ENCODE measurements at regions not wholly inside any gene's neighbourhood (a gene's known extent, or its start where the extent isn't known, plus 50 kb on each side); places are given as distances from the start of the nearest gene placed in this dataset.

- no peak for DNase-seq
Measured at GRCh38 chr13:47421525-47421924, 524.7 kb upstream of the HTR2A start.

DNA sequence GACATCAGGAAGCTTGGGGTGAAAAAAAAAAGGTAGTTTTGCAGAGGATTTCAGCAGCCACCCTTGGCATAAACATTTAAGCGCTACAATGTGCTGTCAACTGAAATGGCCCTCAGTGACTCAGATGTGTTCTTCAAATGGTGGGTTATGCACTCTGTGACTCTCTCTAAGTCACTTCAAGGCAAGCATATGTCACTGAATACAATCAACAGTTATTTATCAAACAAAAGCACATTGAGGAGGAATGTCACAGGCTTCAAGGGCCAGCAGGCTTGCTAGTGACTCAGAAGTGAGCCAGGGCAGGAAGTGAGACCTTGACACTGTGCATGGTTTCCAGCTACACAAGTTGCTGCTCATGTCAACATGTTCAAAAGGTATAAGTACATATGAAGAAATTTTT, 523.7 kb upstream of the HTR2A start:
- peak; percentile 27 for DNase-seq

- no peak for DNase-seq
Measured at GRCh38 chr13:47420020-47420419, 523.2 kb upstream of the HTR2A start.

DNA sequence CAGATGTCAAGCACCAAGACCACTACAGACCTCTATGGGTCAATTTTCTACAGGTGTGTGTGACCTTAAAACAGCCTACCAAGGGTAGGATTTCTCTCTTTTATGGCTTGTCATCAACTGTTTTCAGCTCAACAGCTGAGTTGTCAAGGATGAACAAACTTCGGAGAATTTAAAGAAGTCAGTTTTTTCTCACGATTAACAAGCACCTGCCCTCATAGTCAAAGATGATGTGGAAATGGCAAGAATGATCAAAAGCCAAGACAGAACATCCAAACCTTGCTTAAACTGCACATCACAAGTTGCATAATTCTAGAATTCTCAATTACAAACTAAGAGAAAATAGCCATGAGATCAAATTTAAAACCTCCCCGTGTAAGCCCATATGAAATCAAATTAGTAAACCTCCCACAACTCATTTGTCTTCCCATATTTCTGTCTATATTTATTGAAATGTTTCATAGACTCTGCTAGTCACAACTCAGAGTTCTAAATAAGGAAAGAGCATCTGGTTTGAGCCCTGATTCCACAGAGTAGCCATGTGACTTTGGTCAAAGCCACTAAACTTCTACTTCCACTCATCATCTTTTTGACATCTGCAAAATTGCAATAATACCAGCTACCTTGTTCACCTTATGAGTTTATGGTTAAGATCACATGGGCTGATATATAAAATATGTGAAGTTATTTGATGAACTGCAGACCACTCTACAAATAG, 521.5 kb upstream of the HTR2A start:
- no peak for DNase-seq

DNA sequence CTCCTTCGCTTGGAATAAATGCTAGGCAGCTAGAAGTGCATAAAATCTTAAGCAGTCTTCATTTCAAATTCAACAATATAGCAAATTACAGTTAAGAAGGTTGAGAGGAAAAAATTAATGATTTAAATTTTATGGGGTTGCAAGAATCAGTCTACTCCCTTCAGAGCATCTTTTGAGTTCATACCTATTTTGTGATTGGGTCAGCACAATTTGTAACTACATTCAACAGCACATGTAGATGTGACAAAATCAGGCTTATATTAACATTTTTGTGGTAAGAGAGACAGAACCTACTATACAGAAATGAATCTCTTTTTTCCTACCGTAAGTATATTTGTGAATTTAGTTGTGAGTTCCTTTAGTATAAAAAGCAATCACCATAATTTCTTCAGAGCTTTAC, 520.6 kb upstream of the HTR2A start:
- DNase-seq: no peak

DNA sequence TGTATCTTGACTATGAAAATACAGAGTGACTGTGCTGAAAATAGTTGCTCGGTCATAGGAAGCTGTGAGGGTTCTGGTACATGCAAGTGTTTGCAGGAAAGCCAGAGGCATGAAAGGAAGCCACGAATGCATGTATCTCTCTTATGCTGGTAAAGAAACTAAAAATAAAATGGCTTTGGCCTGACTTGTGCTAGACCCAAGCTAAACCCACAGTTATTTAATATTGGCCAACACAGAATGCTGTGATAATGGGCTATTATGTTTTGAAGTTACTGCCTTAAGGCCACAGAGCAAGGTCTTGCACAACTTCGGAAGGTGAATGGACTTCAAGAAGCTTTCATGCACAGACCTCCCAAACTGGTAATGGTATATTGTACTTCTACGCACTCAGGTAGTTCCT, 518.2 kb upstream of the HTR2A start:
- peak; percentile 24 for DNase-seq

GRCh38 chr13:47413526-47413925, 516.7 kb upstream of the HTR2A start:
- DNase-seq: no peak

DNA sequence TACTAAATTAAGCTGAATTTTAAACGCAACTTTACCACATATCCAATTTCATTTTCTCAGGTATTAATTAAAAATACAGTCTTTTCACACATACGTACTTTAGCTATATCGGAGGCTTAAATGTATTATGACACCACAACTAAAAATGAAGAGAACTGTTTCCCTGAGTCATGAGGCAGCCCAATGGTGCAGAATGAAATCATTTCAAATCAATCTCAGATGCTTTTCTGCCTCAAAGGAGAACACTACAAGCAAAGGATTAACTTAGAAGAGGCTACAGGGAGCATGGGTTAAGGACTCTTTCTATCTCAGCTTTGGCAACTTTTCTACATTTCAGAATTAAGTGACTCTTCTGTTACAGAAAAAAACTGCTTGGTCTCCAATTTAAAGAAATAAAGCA, 516.3 kb upstream of the HTR2A start:
- peak; percentile 59 for DNase-seq

- DNase-seq: no peak
Measured at GRCh38 chr13:47409778-47410177, 512.9 kb upstream of the HTR2A start.

GRCh38 chr13:47408546-47409319, 511.9 kb upstream of the HTR2A start:
- no peak for DNase-seq

GRCh38 chr13:47407808-47408207, 511.0 kb upstream of the HTR2A start:
- DNase-seq: no peak

DNA sequence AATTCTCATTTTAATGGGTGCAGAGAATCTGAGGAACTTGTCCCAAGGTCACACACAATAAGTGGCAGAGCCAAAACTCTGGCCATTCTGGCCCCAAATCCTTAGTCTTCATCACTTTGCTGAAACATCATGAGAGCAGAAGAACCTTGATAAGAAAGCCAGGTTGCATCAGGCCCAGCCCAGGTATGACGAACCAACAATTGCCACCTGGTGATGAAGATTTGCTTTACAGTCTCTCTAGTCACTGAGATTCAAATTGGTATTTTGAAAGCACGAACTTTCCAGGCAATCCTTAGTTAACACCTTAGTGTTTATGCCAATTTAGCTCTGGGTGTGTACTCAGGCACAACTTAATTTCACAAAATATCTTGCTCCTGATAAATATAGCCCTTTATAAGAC, 502.7 kb upstream of the HTR2A start:
- DNase-seq: no peak

- DNase-seq: no peak
Measured at GRCh38 chr13:47397739-47398138, 500.9 kb upstream of the HTR2A start.

DNA sequence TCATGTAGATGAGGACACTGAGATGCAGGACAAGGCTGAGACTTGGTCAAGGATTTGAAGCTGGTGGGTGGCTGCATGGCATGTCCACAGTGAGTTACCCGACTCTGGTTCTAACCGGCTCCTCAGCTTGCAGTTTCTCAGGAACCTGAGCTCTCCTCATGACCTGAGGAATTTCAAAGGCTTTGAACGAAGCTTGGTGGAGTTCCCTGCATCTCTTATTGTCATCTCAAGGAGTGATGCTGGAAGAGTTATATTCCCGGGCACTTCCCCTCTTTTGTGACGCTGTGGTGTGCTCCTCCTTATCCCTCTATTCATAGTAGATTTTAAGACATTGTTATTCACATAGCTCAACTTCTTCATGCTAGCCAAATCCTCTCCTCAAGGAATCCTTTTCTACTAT, 500.1 kb upstream of the HTR2A start:
- no peak for DNase-seq

GRCh38 chr13:47374741-47375140, 477.9 kb upstream of the HTR2A start:
- DNase-seq: no peak

- no peak for DNase-seq
Measured at GRCh38 chr13:47372751-47373150, 475.9 kb upstream of the HTR2A start.

- no peak for DNase-seq
Measured at GRCh38 chr13:47351798-47352197, 454.9 kb upstream of the HTR2A start.

- DNase-seq: no peak
Measured at GRCh38 chr13:47350334-47351124, 453.7 kb upstream of the HTR2A start.

DNA sequence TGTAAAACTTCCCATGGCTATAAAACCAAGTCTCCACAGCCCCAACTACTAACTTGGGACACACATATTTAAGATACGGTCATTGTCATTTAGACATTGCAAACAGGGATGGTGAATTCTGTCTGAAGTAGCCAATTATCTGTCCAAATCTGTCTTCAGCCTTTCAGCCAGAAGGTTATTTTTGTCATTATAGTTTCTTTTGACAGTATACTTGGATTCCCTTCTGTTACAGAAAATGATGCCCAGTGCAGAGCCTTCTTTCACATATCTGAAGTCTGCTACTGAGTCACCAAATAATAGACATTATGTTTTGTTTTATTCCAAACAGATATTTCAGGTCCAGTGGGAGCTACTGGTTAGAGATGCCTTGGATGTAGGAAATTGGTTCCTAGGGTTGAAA, 452.4 kb upstream of the HTR2A start:
- DNase-seq: no peak

- peak; percentile 95 for DNase-seq
Measured at GRCh38 chr13:47337781-47338507, 441.1 kb upstream of the HTR2A start.

- DNase-seq: peak; percentile 86
Measured at GRCh38 chr13:47334173-47334572, 437.3 kb upstream of the HTR2A start.

GRCh38 chr13:47332149-47332548, 435.3 kb upstream of the HTR2A start:
- DNase-seq: peak; percentile 81

- DNase-seq: no peak
Measured at GRCh38 chr13:47330031-47330430, 433.2 kb upstream of the HTR2A start.
